Activated CD4-positive, CD25-positive, alpha-beta regulatory T cell (primary cell): ENCODE measurements at regions not wholly inside any gene's neighbourhood (a gene's known extent, or its start where the extent isn't known, plus 50 kb on each side); places are given as distances from the start of the nearest gene placed in this dataset.
"Not testable (repeated sequence)": the region's sequence is repeated elsewhere in the genome, so short reads cannot be mapped to it uniquely, and the experiment has no call there.

Experiments used
- DNase-seq, 4 experiments: peaks; one replicate each; lab custom pipeline; 2025; lab: John Stamatoyannopoulos, UW

DNA sequence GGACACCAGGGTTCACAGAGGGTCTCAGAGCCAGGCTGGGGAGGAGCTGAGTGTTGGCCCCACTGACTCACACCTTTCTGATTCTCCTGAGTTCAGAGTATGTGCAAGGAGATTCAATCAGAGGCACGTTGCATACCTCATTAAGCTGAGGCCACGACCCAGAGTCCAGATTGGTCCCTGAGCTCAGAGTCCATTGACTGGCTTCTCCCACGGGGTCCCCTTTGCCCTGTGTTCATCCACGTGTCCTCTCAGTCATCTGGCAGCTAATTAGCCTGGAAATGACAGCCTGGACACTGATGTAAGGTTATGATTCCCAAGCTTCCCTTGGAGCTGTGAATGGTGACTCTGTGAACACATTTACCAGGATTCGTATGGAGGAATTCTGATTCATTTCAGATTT is 267.2 kb downstream of the SH3BP4 start:
- DNase-seq: no peak

DNA sequence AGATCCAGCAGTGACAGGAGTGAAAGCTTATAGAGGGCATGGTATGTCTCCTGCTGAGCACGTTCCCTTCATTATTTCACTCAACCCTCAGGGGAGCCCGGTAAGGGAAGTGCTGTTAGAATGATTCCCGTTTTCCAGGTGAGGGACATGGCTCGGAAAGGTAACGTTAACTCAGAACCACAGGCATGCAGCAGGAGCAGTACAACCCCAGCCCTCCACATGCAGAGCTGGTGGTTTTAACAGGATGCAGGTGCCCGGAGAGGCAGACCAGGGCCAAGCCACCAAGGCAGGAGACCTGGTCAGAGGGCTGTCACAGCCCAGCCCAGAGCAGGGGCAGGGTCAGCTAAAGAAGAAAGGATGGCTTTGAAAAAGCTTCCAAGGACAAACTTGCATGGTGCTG is 268.5 kb downstream of the SH3BP4 start:
- no peak for DNase-seq

DNA sequence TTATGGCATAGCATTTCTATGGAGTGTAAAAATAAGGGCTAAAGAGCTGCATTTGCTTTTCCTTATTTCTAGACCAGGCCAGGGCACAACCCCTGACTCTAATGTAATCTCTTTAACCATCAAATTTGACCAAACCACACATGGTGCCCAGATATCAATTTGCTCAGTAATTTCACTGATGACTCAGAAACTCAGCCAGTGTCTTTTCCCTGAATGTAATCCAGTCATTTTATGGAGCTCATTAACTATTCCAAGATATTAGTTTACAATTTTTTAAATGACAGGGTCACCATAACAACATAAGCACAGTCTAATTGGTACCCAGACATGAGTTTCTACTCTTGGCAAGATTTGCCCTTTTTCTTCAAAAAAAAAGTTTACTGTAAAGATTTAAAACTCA is 270.8 kb upstream of the AGAP1 start:
- no peak for DNase-seq

DNA sequence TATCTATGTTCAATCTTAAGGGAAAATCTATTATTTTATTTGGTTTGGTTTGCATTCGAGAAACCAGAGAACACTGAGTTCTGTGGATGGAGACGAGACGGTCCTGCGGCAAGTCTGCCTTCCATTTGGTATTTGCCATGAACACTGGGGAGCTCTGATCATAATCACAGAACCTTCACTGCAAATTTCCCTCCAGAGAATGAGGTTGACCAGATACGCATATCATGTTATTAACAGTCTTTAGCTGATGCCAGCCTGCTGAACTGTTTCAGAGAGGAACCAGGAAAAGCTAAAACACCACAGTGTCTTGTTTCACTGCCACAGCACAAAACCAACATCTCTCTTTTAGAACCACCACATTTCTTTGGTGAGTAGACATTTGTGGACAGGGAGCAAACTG is 269.4 kb upstream of the AGAP1 start:
- DNase-seq: no peak

DNA sequence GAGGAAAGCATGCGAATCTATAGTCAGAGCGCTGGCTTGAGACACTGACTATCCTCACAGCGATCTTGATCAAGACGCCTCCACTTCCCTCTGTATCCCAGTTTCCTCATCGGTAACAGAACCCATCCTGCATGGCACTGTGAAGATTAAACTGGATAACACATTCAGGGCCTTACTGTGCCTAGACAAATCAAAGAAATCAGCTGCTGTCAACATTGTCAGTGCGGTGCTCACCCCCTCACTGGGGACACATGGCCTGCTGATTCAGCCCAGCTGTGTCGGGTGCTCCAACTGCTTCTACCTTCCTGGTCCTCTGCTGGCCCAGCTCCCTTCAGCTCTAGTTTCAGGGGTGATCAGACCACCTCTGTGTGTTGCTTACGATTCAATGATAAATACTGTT is 268.6 kb upstream of the AGAP1 start:
- DNase-seq: no peak

DNA sequence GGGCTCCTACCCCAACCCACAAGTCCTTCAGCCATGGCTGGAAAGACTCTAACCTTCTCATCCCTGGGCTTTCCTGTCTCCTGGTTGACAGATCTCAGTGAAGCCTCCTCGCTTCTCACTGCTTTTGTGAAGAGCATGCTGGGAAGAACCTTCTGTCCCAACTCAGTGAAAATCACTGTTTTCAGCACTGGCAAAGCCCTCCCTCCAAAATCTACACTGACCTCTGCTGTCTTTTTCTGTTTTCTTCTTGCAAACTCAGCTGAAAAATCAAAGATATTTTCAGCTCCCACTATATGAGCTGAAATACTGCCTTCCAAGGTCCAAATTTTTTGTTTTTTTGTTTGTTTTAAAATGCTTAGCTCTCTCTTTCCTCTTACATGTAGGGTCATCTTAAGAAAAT is 266.3 kb upstream of the AGAP1 start:
- DNase-seq: no peak

DNA sequence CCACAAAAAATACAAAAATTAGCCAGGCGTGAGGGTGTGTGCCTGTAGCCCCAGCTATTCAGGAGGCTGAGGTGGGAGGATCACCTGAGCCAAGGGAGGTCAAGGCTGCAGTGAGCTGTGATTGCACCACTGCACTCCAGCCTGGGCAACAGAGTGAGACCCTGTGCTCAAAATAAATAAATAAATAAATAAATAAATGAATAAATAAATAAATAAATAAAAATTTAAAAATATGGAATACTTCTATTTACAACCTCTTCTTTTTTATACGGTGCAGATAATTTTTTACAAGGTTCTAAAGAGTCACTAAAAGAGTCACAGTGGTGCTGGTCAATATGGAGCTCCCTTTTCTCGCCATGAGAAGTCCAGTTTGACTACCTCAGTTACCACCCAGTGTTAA is 265.4 kb upstream of the AGAP1 start:
- not testable (repeated sequence) for DNase-seq

DNA sequence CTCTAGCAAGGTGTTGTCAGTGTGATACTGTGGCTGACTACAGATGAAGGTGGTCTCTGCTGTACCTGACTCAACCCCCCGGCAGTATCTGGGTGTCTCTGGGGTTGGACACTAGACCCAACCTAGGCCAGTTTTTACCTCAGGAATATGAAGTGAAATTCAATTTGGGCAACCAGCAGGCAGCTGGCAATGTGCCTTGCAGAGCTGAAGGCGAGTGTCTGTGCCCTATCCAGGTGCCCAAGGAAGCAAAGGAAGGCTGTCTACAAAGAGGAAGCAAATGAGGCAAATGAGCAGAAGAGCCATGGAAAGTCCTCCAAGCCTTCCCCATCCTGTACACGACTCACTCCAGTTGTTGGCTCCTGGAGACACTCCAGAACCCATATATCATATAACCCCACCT is 264.6 kb upstream of the AGAP1 start:
- no peak for DNase-seq

DNA sequence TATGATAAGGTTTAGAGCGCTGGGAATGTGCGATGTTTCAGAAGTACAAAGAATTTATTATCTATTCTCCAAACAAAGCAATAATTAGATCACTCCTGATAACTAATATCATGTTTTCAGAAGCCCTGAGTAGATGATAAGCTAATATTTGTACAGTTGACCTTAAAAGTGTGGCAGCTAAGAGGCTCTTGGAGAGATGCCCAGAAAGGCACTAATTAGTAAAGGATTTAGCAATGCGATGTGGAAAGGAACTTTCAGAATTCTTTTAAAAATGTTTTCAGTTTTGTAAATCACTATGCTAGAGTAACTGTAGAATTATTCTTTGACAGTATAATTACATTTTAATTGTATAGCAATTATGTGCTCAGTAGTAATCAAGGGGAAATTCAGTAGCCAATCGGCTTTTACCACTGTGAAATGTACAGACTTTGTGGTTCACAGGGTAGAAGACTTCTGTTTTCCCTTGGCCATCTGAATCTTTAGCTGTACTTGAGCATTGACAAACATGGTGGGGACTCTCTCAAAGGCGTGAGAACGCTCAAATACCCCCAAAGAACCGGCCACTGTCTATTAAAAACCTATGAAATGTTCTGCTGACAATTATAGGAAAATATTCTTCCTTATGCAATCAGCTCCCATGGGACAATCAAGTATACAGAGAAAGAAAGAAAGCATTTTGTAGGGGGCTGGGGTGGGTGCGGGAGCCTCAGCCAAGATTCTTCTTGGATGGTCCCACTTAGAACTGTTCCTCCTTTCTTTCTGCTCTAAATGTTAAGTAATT is 262.8 kb upstream of the AGAP1 start:
- no peak for DNase-seq

DNA sequence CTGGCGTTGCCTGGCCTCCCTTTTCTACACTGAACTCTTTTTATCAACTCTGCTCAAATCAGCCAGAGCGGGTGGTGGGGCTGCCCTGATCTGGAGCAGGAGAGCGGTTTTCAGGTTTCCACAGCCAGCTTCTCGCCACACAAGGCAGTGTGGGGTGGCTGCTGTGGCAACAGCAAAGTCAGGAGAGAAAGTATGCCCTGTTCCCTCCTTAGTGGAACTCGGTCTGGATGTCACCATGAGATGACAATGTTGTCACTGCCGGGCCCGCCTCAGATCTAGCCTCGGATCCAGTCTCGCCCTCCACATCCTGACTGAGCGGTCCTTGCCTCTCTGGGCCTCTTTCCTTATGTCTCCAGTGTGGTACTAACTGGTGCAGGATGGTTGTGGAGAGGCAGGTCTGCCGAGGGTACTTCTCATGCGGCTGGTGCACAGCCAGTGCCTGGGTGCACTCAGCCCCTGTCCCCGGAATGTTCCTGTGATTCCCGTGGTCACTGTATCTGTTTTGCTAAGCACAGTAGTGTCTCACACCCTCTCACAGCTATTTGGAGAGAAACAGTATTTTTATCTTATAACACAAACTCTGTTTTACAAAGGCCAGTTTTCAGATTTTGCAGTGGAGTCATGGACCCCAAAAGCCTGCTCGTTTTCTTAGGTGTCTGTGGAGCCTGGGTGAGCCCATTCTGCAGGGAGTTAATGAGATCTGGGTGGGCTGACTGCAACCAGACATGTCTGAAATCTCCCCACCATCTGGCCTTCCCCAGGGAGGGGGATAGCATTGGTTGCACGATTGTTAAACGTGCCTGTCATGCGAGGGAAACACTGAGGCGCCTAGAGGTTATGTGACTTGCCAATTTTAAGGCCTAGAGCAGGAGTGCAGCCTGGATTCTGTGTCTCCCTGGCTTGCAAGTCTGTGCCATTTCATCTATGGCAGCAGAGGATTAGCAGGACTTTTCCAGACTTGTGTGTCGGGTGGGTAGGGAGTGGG is 261.1 kb upstream of the AGAP1 start:
- DNase-seq: no peak

DNA sequence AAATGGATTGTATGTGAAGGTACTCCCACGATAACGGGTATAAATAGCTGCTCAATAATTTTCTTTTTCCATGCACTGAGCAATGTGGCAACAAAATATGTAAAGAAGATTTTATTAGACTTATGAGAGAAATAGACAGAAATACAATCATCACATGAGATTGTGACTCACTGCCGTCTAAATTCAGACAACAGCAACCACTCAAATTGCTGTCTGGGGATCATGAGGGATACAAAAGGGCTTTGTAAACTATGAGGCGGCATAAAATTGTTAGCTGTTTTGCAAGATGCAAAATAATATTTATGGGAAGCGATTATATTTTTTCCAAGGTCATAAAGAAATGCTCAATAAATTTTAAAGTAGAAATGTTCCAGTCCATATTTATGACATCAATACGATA is 259.1 kb upstream of the AGAP1 start:
- no peak for DNase-seq

DNA sequence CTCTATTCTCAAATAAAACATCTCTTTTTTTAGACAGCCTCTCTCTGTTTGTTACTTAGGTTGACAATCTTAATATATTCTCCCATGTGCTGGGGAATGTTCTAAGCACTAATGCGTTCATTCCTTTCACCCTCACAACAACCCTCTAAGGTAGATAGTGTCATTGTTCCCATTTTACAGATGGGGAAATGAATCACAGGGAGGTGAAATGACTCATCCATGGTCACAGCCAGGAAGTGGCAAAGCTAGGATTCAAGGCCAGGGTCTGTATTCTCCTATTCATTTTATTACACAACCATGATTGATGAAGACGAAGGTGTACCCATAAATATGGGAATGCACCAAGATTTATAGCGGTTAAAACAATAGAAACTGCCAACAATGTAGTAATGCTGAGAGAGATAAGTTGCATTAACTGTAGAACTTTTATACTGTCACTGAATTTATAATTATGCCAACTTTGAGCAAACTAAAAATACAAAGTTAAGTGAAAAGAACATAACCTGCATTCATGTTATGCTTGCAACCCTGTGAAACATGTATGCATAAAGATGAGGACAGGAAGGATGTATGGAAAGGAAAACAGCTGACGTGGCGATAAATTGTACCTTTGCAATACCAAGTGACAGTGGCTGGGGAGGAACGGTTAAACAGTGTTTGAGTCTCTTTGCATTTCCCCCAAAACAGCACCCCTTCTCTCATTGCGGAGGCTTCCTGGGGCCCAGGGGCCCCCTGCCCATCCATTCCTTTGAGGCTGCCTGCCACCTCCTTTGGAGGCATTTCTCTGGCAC is 257.7 kb upstream of the AGAP1 start:
- no peak for DNase-seq

DNA sequence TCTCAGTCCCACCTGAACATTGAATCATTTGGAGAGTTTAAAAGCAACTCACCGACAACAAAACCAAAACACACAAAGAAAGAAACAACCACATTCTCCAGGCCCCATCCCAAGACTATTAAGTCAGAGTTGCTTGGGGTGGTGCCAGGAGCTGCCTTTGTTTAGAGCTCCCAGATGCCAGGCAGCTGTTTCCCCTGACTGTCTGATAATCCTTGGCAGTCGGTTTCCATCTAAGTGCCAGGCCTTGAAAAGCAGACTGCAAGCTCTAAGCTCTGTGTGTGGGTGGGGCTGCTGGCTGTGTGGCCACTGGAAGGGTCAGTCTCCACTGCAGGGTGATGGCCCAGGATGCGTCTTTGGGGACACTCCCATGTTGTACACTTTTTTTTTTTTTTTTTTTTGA is 255.3 kb upstream of the AGAP1 start:
- DNase-seq: no peak

DNA sequence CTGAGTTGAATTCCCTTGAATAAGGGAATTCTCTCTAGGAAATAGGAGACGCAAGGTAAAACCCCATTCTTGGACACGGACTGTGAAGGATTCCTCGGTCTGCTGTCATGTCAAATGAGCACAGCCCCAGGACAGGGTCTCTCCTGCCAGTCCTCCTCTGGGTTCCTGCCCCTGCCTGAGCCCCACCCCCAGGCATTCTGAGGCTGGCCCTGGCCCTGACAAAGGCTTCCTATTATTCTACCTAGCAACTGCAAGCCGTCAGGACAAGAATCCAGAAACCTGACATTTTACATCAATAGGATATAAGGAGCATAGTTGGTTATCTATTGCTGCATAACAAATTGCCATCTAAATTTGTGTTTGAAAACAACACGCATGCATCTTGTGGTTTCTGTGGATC is 253.3 kb upstream of the AGAP1 start:
- DNase-seq: no peak

DNA sequence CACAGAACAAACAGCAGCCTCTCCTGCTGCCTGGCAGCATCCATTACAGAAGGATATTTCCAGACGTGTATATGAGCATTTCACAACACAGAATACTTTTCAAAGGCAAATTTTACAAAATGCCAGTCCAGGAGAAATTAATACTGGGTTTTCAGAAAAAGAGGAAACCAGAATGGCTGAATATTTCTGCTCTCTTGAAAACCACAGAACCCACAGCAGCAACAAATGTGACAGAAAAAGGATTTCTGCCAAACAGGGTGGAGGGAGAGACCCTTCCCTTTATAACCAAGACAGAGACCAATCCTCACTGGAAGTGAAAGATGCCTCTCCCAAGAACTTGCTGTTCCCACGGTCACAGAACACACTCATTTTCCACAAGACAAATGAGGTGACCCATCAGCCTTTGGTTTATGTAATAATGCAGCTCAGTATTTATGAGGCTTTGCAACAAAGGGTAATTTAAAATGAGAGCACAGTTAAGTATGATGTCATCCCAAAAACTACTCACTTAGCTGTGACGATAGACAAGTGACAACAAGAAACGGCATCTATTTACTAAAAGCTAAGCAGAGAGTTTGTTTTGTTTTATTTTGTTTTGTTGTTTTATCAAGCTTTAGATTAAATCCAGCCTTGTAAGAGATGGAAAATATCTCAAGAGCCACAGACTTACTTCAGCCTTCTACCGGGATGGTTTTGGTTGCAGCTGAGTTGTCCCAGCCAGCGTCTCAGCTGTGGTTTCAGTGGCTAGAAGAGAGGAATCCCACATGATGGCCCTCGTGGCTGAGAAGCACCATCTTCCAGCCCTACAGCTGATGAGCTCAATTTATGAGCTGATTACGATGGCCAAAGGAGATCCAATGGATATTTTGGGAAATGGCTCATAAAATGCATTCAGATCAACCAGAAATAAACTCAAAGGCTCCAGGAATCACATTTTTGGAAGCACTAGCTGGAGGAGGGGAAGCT is 249.3 kb upstream of the AGAP1 start:
- DNase-seq: no peak

DNA sequence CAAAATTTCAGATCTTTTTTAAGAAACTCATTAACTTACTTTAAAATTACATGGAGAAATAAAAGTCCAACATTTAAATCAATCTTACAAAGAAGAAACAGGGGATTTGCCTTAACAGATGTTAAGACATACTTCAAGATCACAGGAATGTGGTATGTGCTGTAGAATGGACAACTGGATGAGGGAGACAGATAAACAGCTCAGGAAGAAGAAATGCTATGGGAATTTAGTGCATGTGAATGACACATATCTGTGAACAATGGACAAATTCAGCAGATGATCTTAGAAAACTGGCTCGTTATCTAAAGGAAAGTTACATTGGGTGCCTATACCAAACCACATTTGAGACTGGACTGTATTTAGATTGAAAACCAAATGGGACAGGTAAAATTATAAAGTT is 246.8 kb upstream of the AGAP1 start:
- no peak for DNase-seq

DNA sequence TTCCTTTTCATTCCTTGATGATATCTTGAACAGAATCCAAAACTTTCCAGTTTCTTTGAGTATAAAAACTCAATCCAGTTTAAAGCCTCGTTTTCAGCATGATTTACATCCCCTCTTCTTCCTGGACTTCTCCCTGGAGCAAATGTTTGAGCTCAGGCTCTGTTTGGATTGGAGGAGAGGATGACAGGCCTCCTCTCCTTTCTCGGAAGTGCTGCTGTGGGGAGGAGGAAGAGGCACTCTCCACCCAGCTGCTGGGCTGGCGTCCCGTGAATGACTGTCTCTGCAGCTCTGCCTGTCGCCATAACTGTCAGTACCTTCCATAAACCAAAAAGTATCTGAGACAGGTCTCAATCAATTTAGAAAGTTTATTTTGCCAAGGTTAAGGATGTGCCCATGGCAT is 238.2 kb upstream of the AGAP1 start:
- DNase-seq: no peak

DNA sequence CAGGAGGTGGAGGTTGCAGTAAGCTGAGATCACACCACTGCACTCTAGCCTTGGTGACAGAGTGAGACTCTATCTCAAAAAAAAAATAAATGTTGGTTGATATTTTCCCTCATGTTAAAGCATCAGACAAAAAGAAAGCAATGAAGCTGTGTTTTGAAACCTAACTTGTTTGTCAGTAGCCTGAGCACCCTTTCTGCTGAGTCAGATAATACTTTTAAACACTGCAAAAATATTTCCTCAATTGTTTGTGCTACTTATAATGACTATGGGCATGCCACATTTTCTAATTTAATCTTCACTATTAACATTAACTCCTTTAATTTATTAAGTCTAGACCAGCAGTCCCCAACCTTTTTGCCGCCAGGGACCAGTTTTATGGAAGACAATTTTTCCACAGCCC is 236.3 kb upstream of the AGAP1 start:
- no peak for DNase-seq

DNA sequence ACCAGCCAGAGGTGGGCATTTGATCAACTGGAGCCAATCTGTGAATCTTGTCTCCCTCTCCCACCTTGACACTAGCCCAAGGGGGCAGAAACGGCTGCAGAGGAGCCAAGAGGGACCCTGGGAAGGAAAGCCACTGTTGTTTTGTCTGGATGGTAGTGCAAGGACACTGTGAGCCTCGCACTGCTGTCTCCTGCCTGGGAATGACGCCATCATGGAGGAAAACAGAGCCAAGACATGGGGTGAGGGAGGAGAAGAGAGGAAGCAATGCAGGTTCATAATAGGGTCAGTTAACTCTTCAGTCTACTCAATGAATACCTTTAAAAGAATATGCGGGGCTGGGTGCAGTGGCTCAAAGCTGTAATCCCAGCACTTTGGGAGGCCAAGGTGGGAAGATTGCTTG is 231.1 kb upstream of the AGAP1 start:
- DNase-seq: no peak

DNA sequence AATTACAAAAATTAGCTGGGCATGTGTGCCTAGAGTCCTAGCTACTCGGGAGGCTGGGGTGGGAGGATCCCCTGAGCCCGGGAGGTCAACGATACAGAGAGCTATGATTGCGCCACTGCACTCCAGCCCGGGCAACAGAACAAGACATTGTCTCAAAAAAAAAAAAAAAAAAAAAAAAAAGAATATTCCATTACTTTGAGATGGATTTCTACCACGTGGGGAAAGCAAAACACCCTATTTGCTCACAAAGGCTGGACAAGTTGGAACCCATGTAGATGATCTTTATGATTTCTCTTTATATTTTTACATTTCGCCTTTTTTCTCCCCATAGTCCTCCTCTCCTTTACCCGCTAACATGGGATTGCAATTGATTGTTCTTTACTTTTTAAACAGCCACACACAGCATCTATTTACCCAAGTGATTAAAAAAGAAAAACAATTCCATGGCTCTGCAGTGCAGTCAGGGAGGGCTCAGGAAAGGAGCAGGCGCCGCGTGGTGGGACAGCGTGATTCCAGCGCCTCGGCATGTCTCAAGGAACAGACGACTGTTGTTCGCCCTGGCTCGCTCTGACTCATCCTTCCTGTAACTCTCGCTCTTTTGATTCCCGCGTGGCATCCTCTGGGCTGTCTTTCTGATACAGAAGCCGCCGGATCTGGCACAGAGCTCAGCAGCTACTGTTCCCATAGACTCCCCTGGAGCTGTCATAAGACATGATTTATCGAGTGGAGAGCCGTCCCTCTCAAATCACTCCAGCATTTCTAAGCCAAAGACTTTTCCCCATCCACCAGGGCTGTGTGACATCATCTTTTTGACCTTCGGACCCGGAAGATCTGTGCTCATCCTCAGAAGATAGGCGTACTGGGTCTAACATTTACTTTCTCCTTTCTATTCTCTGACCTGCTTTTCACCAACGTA is 230.4 kb upstream of the AGAP1 start:
- no peak for DNase-seq
